Osteocyte (in vitro differentiated cells): ENCODE measurements at regions not wholly inside any gene's neighbourhood (a gene's known extent, or its start where the extent isn't known, plus 50 kb on each side); places are given as distances from the start of the nearest gene placed in this dataset.

Experiments used
- DNase-seq: peaks from one replicate; pipeline ENCODE4 v3.0.0; 2021; ENCODE audit warnings: mixed read lengths; ENCODE audit not compliant: unreplicated experiment; ENCODE audit errors: extremely low spot score
- H3K27ac Mint-ChIP-seq: one replicate; pipeline ENCODE4 v1.8.0; 2021; ENCODE audit warnings: mild to moderate bottlenecking, mixed read lengths; ENCODE audit not compliant: unreplicated experiment
- H3K27me3 Mint-ChIP-seq: one replicate; pipeline ENCODE4 v1.8.0; 2021; ENCODE audit warnings: mixed read lengths; ENCODE audit not compliant: unreplicated experiment
- H3K36me3 Mint-ChIP-seq: one replicate; pipeline ENCODE4 v1.8.0; 2021; ENCODE audit warnings: mixed read lengths; ENCODE audit not compliant: unreplicated experiment
- H3K4me1 Mint-ChIP-seq: one replicate; pipeline ENCODE4 v1.8.0; 2021; ENCODE audit warnings: mixed read lengths; ENCODE audit not compliant: unreplicated experiment
- H3K4me3 Mint-ChIP-seq: one replicate; pipeline ENCODE4 v1.8.0; 2021; ENCODE audit warnings: mild to moderate bottlenecking, moderate library complexity, mixed read lengths; ENCODE audit not compliant: unreplicated experiment
- H3K9me3 Mint-ChIP-seq: one replicate; pipeline ENCODE4 v1.8.0; 2021; ENCODE audit warnings: mixed read lengths; ENCODE audit not compliant: unreplicated experiment
- CTCF ChIP-seq: fragments of 200-600 bp; sonication (generic); IDR thresholded peaks from 2 replicates; pipeline ENCODE4 v1.5.0; 2021; ENCODE audit warnings: antibody characterized with exemption, mild to moderate bottlenecking, moderate library complexity

- Mint-ChIP-seq H3K36me3 (peaks cover 29% of the 10 kb centered on the region), H3K4me1 (peaks cover 78% of the 10 kb centered on the region), H3K27ac (peak overlapping the region; percentile 43), H3K9me3 (no peaks in the 10 kb centered on the region), H3K27me3 (no peaks in the 10 kb centered on the region), H3K4me3 (no peak overlapping the region)
- DNase-seq = no peak
- TF ChIP-seq CTCF = no peak
Measured at GRCh38 chr6:71406865-71407860, 118.6 kb downstream of the OGFRL1 start.

- Mint-ChIP-seq H3K4me1 (peaks cover 78% of the 10 kb centered on the region), H3K27ac (no peak overlapping the region), H3K9me3 (no peaks in the 10 kb centered on the region), H3K36me3 (peaks cover 32% of the 10 kb centered on the region), H3K27me3 (no peaks in the 10 kb centered on the region), H3K4me3 (no peak overlapping the region)
- DNase-seq = no peak
- no peak for TF ChIP-seq CTCF
Measured at GRCh38 chr6:71408787-71409723, 120.4 kb downstream of the OGFRL1 start.

DNA sequence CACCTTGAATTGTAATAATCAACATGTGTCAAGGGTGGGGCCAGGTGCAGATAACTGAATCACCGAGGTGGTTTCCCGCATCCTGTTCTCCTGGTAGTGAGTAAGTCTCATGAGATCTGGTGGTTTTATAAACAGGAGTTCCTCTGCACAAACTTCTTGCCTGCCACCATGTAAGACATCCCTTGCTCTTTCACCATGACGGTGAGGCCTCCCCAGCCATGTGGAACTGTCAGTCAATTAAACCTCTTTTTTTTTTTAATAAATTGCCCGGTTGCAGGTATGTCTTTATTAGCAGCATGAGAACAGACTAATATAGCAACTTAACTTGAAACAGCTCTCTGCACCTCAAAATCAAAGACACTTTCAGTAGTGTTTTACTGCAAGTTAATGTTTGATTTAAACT lies 121.6 kb downstream of the OGFRL1 start:
- no peaks in the 10 kb centered on the region for H3K27me3 Mint-ChIP-seq
- no peaks in the 10 kb centered on the region for H3K9me3 Mint-ChIP-seq
- H3K4me3 Mint-ChIP-seq = no peak overlapping the region
- peaks cover 75% of the 10 kb centered on the region for H3K4me1 Mint-ChIP-seq
- no peak overlapping the region for H3K27ac Mint-ChIP-seq
- no peak for DNase-seq
- peaks cover 36% of the 10 kb centered on the region for H3K36me3 Mint-ChIP-seq
- no peak for TF ChIP-seq CTCF

DNA sequence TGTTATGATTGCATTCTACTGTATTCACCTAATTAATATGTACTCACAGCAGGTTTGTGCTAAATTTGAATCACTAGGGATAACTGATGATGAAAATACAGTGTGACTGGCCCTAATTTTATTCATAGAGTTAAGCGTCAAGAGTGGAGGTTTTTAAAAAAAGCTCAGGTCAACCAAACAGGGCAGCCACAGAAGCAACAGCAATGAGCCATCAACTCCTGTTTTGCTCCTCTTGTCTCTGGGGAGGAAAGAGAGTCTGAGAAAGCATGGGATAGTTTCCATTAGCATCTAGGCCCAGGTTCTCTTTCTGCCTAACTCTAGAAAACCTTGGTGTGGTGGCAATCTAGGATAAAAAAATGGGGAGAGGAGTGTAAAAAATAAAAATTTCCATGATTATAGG lies 122.1 kb downstream of the OGFRL1 start:
- H3K4me3 Mint-ChIP-seq = no peak overlapping the region
- DNase-seq = no peak
- H3K27me3 Mint-ChIP-seq = no peaks in the 10 kb centered on the region
- H3K27ac Mint-ChIP-seq = peak overlapping the region; percentile 70
- H3K36me3 Mint-ChIP-seq = peaks cover 39% of the 10 kb centered on the region
- no peak for TF ChIP-seq CTCF
- H3K4me1 Mint-ChIP-seq = peaks cover 70% of the 10 kb centered on the region
- H3K9me3 Mint-ChIP-seq = no peaks in the 10 kb centered on the region
